ENCODE measurements at regions not wholly inside any gene's neighbourhood (a gene's known extent, or its start where the extent isn't known, plus 50 kb on each side); places are given as distances from the start of the nearest gene placed in this dataset.

GRCh38 chr6:43947860-43948259 lies 177.8 kb downstream of the VEGFA start:
- no peaks in the 10 kb centered on the region for H3K27me3 ChIP-seq (ENCODE audit: insufficient read depth in 3 of 3, low read length in 2 of 3)
- TF ChIP-seq CTCF (IDR thresholded peaks at IDR 0.05), result no peak
- intact Hi-C loops (cut with DNase I), result loop anchor here in 1 of 2 donors (2.0 kb wide), 1 partner anchor 179 kb away; no protein-coding TSS in a partner anchor
- no peak overlapping the region for H3K4me3 ChIP-seq
- H3K4me1 ChIP-seq, result no peaks in the 10 kb centered on the region
- DNase-seq (no peak), ATAC-seq (no peak)
- no peaks in the 10 kb centered on the region for H3K9me3 ChIP-seq
- 94 to 97% (median 95%) methylated on average over 3 of the region's 3 CpGs for WGBS, 3 donors
- H3K36me3 ChIP-seq (ENCODE audit: insufficient read depth in 1 of 2, low read depth in 1 of 2), result no peaks in the 10 kb centered on the region
- H3K27ac ChIP-seq, result no peak overlapping the region

DNA sequence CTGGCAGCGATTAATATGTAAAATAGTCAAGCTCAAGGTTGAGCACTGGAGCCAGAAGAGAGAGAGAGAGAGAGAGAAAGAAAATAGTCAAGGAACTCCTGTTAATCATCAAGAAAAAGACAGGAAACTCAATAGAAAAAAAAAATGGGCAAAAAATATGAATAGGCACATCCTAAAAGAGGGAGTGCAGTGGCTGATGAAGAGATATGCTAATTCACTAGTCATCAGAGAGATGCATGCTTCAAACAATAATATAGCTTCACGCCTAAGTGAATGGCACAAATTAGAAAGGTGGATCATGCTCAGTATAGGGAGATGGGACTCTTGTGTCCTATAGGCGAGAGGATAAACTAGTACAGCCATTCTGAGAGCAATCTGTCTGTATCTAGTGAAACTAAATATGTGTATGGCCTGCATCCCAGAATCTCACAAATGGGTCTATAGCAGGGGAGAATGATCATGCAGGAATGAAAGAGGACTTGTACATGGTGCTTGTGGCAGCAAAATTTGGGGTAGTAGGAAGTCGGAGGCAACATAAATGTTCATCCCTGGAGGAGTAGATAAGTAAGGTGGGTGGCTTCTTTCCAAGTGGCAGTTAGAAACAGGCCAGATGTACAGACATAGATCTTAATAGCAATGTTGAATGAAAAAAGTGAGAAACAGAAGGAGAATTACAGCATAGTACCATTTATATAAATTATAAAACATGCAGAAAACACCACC lies 176.8 kb downstream of the VEGFA start:
- no peak for DNase-seq
- intact Hi-C loops (cut with DNase I), result no loop called here
- ATAC-seq, result no peak
- TF ChIP-seq CTCF (IDR thresholded peaks at IDR 0.05), result no peak
- Histone ChIP-seq H3K4me3 (no peak overlapping the region), H3K36me3 (ENCODE audit: insufficient read depth in 1 of 2, low read depth in 1 of 2) (no peaks in the 10 kb centered on the region), H3K9me3 (no peaks in the 10 kb centered on the region), H3K27me3 (ENCODE audit: insufficient read depth in 3 of 3, low read length in 2 of 3) (no peaks in the 10 kb centered on the region), H3K4me1 (no peaks in the 10 kb centered on the region), H3K27ac (no peak overlapping the region)
- 90 to 96% (median 93%) methylated on average over 4 of the region's 4 CpGs for WGBS, 3 donors

GRCh38 chr6:43945768-43946080 lies 175.7 kb downstream of the VEGFA start:
- peak in 1 of 4 donors; percentile 28 for ATAC-seq
- TF ChIP-seq CTCF (IDR thresholded peaks at IDR 0.05), result no peak
- Histone ChIP-seq H3K27ac (no peak overlapping the region), H3K4me1 (no peaks in the 10 kb centered on the region), H3K27me3 (ENCODE audit: insufficient read depth in 3 of 3, low read length in 2 of 3) (no peaks in the 10 kb centered on the region), H3K36me3 (ENCODE audit: insufficient read depth in 1 of 2, low read depth in 1 of 2) (no peaks in the 10 kb centered on the region), H3K9me3 (no peaks in the 10 kb centered on the region), H3K4me3 (no peak overlapping the region)
- intact Hi-C loops (cut with DNase I), result no loop called here
- no peak for DNase-seq
- WGBS, 3 donors, result 73 to 98% (median 86%) methylated on average over 2 of the region's 2 CpGs

DNA sequence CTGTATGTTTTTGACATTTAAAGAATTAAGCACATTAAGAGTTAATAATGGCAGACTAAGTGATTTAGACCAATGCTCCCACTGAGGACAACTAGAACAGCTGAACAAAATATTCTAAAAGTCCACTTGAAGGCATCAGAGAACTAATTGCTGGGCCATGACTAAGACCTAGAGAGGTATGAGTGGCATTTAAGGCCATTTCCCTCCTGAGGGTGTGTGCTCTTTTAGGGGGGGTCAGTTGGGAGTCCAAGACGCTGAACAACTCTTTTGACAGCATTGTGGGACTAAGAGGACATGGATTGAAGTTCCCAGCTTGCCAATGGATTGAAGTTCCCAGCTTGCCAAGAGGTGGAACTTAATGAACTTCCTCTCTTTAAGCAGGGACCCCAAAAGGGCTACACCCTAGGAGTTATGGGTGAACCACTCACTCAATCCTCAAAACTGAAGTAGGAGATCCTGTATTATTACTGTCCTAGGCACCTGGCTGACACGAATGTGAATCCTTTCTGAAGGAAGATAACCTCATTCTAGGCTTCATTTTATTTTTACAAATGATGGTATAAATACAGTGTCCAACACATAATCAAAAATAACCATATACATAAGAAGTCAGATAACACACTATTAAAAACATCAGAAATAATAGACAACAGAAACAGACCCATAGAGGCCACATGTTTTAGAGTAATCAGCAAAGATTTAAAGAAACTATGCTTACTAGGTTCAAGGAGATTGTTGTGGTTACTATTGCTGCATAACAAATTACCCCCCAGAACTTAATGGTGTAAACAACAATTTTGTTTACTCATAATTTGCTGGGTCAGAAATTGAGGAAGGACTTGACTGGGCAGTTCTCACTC lies 175.1 kb downstream of the VEGFA start:
- H3K36me3 ChIP-seq (ENCODE audit: insufficient read depth in 1 of 2, low read depth in 1 of 2), result no peaks in the 10 kb centered on the region
- H3K9me3 ChIP-seq, result no peaks in the 10 kb centered on the region
- no peak overlapping the region for H3K27ac ChIP-seq
- H3K4me3 ChIP-seq, result no peak overlapping the region
- 80 to 89% (median 81%) methylated on average over 2 of the region's 2 CpGs for whole genome bisulfite sequencing, 3 donors
- no peaks in the 10 kb centered on the region for H3K27me3 ChIP-seq (ENCODE audit: insufficient read depth in 3 of 3, low read length in 2 of 3)
- DNase-seq (no peak), ATAC-seq (no peak)
- intact Hi-C loops (cut with DNase I), result no loop called here
- TF ChIP-seq CTCF (IDR thresholded peaks at IDR 0.05), result no peak
- no peaks in the 10 kb centered on the region for H3K4me1 ChIP-seq
